ENCODE measurements at regions not wholly inside any gene's neighbourhood (a gene's known extent, or its start where the extent isn't known, plus 50 kb on each side); places are given as distances from the start of the nearest gene placed in this dataset.

- no peak for TF ChIP-seq ZNF253 (CRISPR knock-in tag; IDR thresholded peaks at IDR 0.05; ENCODE audit: borderline replicate concordance)
- TF ChIP-seq ZMAT3 (CRISPR knock-in tag; conservative IDR thresholded peaks at IDR 0.05) = no peak
- TF ChIP-seq SP4 (CRISPR knock-in tag; IDR thresholded peaks at IDR 0.05) = no peak
- TF ChIP-seq LCORL (IDR thresholded peaks at IDR 0.05) = no peak
- no peak for TF ChIP-seq LCORL (CRISPR knock-in tag; IDR thresholded peaks at IDR 0.05)
- no peak for TF ChIP-seq ZNF7 (CRISPR knock-in tag; IDR thresholded peaks at IDR 0.05)
- no peak for TF ChIP-seq FOXJ3 (CRISPR knock-in tag; IDR thresholded peaks at IDR 0.05; ENCODE audit: borderline replicate concordance)
- TF ChIP-seq MEF2D (CRISPR knock-in tag; IDR thresholded peaks at IDR 0.05) = no peak
- TF ChIP-seq ZZZ3 (CRISPR knock-in tag; IDR thresholded peaks at IDR 0.05; ENCODE audit: borderline replicate concordance) = no peak
- TF ChIP-seq ZFP37 (CRISPR knock-in tag; IDR thresholded peaks at IDR 0.05; ENCODE audit: borderline replicate concordance) = no peak
- no peak for TF ChIP-seq PLRG1 (conservative IDR thresholded peaks at IDR 0.05)
- TF ChIP-seq ZNF24 (IDR thresholded peaks at IDR 0.05) = no peak
- TF ChIP-seq HIVEP1 (CRISPR knock-in tag; IDR thresholded peaks at IDR 0.05) = no peak
Measured at GRCh38 chr10:100662067-100662466, 83.3 kb upstream of the PAX2 start (continued).

- ChIA-PET CTCF (ENCODE audit: low intra/inter-chr PET ratio, low total read pairs) (no interaction called here), POLR2A (no interaction called here)
- no peak for FAIRE-seq
Measured at GRCh38 chr10:100664316-100665149, 80.8 kb upstream of the PAX2 start.

More at GRCh38 chr10:100664316-100665149, 80.8 kb upstream of the PAX2 start:
- H3K9me3 ChIP-seq (ENCODE audit: low read length) = no peaks in the 10 kb centered on the region
- ATAC-seq (no peak), DNase-seq (ENCODE audit: low spot score) (no peak)
- no peak overlapping the region for H2AFZ ChIP-seq (ENCODE audit: low read length)
- in situ Hi-C loops (cut with HindIII; ENCODE audit: extremely low pct_ligation_motif_present, low pct_unique_long_range_greater_than_20kb) = no loop called here
- H3K36me3 ChIP-seq (replicated peaks in 1 of 2; ENCODE audit: control insufficient read depth in 1 of 2, insufficient read depth in 2 of 2, low read length in 2 of 2) = no peaks in the 10 kb centered on the region
- no peak overlapping the region for H3K4me2 ChIP-seq (ENCODE audit: low read depth, low read length)
- H3K9ac ChIP-seq (ENCODE audit: insufficient read depth, low read depth, low read length) = no peak overlapping the region
- peaks cover 1 to 38% of the 10 kb centered on the region in 2 experiments for H3K27me3 ChIP-seq (ENCODE audit: control insufficient read depth in 1 of 2, insufficient read depth in 2 of 2, low read length in 2 of 2)
- no peak overlapping the region for H3K27ac ChIP-seq (ENCODE audit: extremely low read length, insufficient read depth, low read length)
- H4K20me1 ChIP-seq (ENCODE audit: insufficient read depth, low read length) = no peaks in the 10 kb centered on the region
- 1% methylated on average over 6 of the region's 6 CpGs for WGBS (ENCODE audit: low lambda C conversion rate)
- TF ChIP-seq ZNF670 (CRISPR knock-in tag; IDR thresholded peaks at IDR 0.05; ENCODE audit: borderline replicate concordance) (no peak), MAFK (conservative IDR thresholded peaks at IDR 0.05 in 1 of 2, IDR thresholded peaks at IDR 0.05 in 1 of 2; ENCODE audit: low read length in 2 of 2) (0 out of 4 replicates have a peak, but pooled peaks of 1 of the 2 experiments have one; percentile 15)
- no TSS peak for BruUV-seq (replicated peaks)
- intact Hi-C loops (cut with micrococcal nuclease; ENCODE audit: unreplicated experiment) = no loop called here
- no peaks in the 10 kb centered on the region for H3K79me2 ChIP-seq (ENCODE audit: insufficient read depth, low read length)
- H3K4me3 ChIP-seq (replicated peaks in 1 of 3; ENCODE audit: insufficient read depth in 1 of 3, low read depth in 2 of 3, low read length in 3 of 3) = no peak overlapping the region
- no peaks in the 10 kb centered on the region for H3K4me1 ChIP-seq (ENCODE audit: insufficient read depth, low read length)

Measured in HepG2 (cell line).